PC-3 (cell line): ENCODE measurements at regions not wholly inside any gene's neighbourhood (a gene's known extent, or its start where the extent isn't known, plus 50 kb on each side); places are given as distances from the start of the nearest gene placed in this dataset.

Source experiments
- ATAC-seq: fragments of 200-7000 bp; cut with Tn5 transposase; 2 replicates; pipeline ENCODE4 v1.9.1; 2020; ENCODE audit warnings: mild to moderate bottlenecking, moderate library complexity
- BruUV-seq: library from RNA; stranded (reverse); fragments of 400-500 nt; replicated peaks from 2 replicates; lab custom pipeline; 2021; lab: Mats Ljungman, UMichigan
- CTCF ChIA-PET: fragments of 300-600 bp; sonication (Branson Sonifier 250); formaldehyde crosslinking; loops from one replicate; lab custom pipeline; 2022; ENCODE audit warnings: antibody characterized with exemption; lab: Charles Lee
- POLR2A ChIA-PET: fragments of 300-600 bp; sonication (Branson Sonifier 250); formaldehyde crosslinking; loops from one replicate; lab custom pipeline; 2022; ENCODE audit warnings: antibody characterized with exemption; ENCODE audit not compliant: unreplicated experiment; lab: Charles Lee
- DNase-seq: peaks from one replicate; pipeline ENCODE4 v3.0.0-alpha.2; 2015
- H2AFZ ChIP-seq: fragments of 300-600 bp; sonication (generic); 2 replicates; pipeline ENCODE4 v1.6.0; 2016; ENCODE audit warnings: antibody characterized with exemption, low read length
- H3F3A ChIP-seq: fragments of 300-600 bp; sonication (generic); one replicate; pipeline ENCODE4 v1.6.0; 2017; ENCODE audit warnings: antibody characterized with exemption, low read length, control low read depth, mild to moderate bottlenecking; ENCODE audit not compliant: unreplicated experiment
- H3K27ac ChIP-seq: fragments of 300-600 bp; sonication (generic); 2 replicates; pipeline ENCODE4 v1.5.1; 2016; ENCODE audit warnings: mild to moderate bottlenecking, low read length
- H3K27me3 ChIP-seq: fragments of 300-600 bp; sonication (generic); 2 replicates; pipeline ENCODE4 v1.6.1; 2016; ENCODE audit warnings: low read length, mixed read lengths
- H3K36me3 ChIP-seq: fragments of 300-600 bp; sonication (generic); 2 replicates; pipeline ENCODE4 v1.6.1; 2016; ENCODE audit warnings: low read depth, mixed run types, low read length, mixed read lengths
- H3K4me1 ChIP-seq: fragments of 300-600 bp; sonication (generic); 2 replicates; pipeline ENCODE4 v1.5.1; 2016; ENCODE audit warnings: low read length; ENCODE audit not compliant: insufficient read depth
- H3K4me2 ChIP-seq: fragments of 300-600 bp; sonication (generic); 2 replicates; pipeline ENCODE4 v1.6.0; 2016; ENCODE audit warnings: low read length
- H3K4me3 ChIP-seq: fragments of 300-600 bp; sonication (generic); 2 replicates; pipeline ENCODE4 v1.5.1; 2016; ENCODE audit warnings: mild to moderate bottlenecking, low read length, mixed read lengths
- H3K79me2 ChIP-seq: fragments of 300-600 bp; sonication (generic); 2 replicates; pipeline ENCODE4 v1.6.1; 2017; ENCODE audit warnings: low read length, mixed read lengths
- H3K9ac ChIP-seq: fragments of 300-600 bp; sonication (generic); 2 replicates; pipeline ENCODE4 v1.6.0; 2016; ENCODE audit warnings: mild to moderate bottlenecking, low read length
- H3K9me2 ChIP-seq: fragments of 300-600 bp; sonication (generic); replicated peaks from 2 replicates; pipeline ENCODE4 v1.6.1; 2016; ENCODE audit warnings: mixed run types, low read length, mixed read lengths
- H3K9me3 ChIP-seq: fragments of 300-600 bp; sonication (generic); 2 replicates; pipeline ENCODE4 v1.6.1; 2016; ENCODE audit warnings: low read length, mixed read lengths
- H4K20me1 ChIP-seq: fragments of 300-600 bp; sonication (generic); 2 replicates; pipeline ENCODE4 v1.6.1; 2016; ENCODE audit warnings: low read length, mixed read lengths
- CTCF ChIP-seq: fragments of 300-600 bp; sonication (generic); conservative IDR thresholded peaks from 2 replicates; pipeline ENCODE4 v1.5.1; 2017; ENCODE audit warnings: antibody characterized with exemption, low read depth, mild to moderate bottlenecking, low read length
- EZH2 ChIP-seq: fragments of 300-600 bp; sonication (generic); IDR thresholded peaks from one replicate; pipeline ENCODE4 v1.6.1; 2017; ENCODE audit warnings: antibody characterized with exemption, mild to moderate bottlenecking, low read length; ENCODE audit not compliant: unreplicated experiment
- EZH2phosphoT487 ChIP-seq: fragments of 300-600 bp; sonication (generic); IDR thresholded peaks from 2 replicates; pipeline ENCODE4 v1.6.1; 2018; ENCODE audit warnings: mild to moderate bottlenecking, antibody characterized with exemption, low read length, borderline replicate concordance
- intact Hi-C: fragments of 100-400 bp; cut with micrococcal nuclease; formaldehyde crosslinking; loops from 2 replicates; pipeline ENCODE4 v1.9.0; 2023

GRCh38 chr7:8809320-8809719, 375.9 kb downstream of the NXPH1 start:
- no peaks in the 10 kb centered on the region for H3K36me3 ChIP-seq
- no peak overlapping the region for H2AFZ ChIP-seq
- DNase-seq (no peak), ATAC-seq (no peak)
- no peak overlapping the region for H3K9ac ChIP-seq
- H3K4me3 ChIP-seq, result no peak overlapping the region
- no peak for TF ChIP-seq EZH2
- TF ChIP-seq EZH2phosphoT487, result no peak
- TF ChIP-seq CTCF, result no peak
- H3F3A ChIP-seq, result no peaks in the 10 kb centered on the region
- POLR2A ChIA-PET, result no interaction called here
- H3K27ac ChIP-seq, result no peak overlapping the region
- H3K9me2 ChIP-seq, result no peaks in the 10 kb centered on the region
- CTCF ChIA-PET, result no interaction called here
- intact Hi-C loops, result no loop called here
- H3K79me2 ChIP-seq, result no peaks in the 10 kb centered on the region
- H4K20me1 ChIP-seq, result no peaks in the 10 kb centered on the region
- no peaks in the 10 kb centered on the region for H3K27me3 ChIP-seq
- no TSS peak for BruUV-seq
- no peak overlapping the region for H3K4me2 ChIP-seq
- H3K9me3 ChIP-seq, result 0 out of 2 replicates have a peak, but pooled peaks cover 4% of the 10 kb centered on the region
- no peaks in the 10 kb centered on the region for H3K4me1 ChIP-seq

GRCh38 chr7:8817448-8818036, 384.1 kb downstream of the NXPH1 start:
- Histone ChIP-seq H3K4me1 (no peaks in the 10 kb centered on the region), H3F3A (no peaks in the 10 kb centered on the region), H2AFZ (no peak overlapping the region), H3K4me3 (no peak overlapping the region), H3K4me2 (no peak overlapping the region), H3K36me3 (no peaks in the 10 kb centered on the region), H3K27me3 (no peaks in the 10 kb centered on the region), H3K27ac (no peak overlapping the region), H4K20me1 (no peaks in the 10 kb centered on the region), H3K9me2 (no peaks in the 10 kb centered on the region), H3K9ac (no peak overlapping the region), H3K79me2 (no peaks in the 10 kb centered on the region), H3K9me3 (peaks cover 13% of the 10 kb centered on the region; the same call in 1 of the 2 replicates)
- intact Hi-C loops, result no loop called here
- ATAC-seq (no peak), DNase-seq (no peak)
- BruUV-seq, result no TSS peak
- CTCF ChIA-PET, result no interaction called here
- TF ChIP-seq EZH2, result no peak
- no peak for TF ChIP-seq CTCF
- TF ChIP-seq EZH2phosphoT487, result no peak
- POLR2A ChIA-PET, result no interaction called here

- ChIA-PET POLR2A (no interaction called here), CTCF (no interaction called here)
- Histone ChIP-seq H3K4me1 (no peaks in the 10 kb centered on the region), H3K4me3 (no peak overlapping the region), H3K79me2 (no peaks in the 10 kb centered on the region), H3K9me2 (no peaks in the 10 kb centered on the region), H3K9me3 (peaks cover 13% of the 10 kb centered on the region; the same call in 1 of the 2 replicates), H3K27me3 (no peaks in the 10 kb centered on the region), H4K20me1 (no peaks in the 10 kb centered on the region), H3K9ac (no peak overlapping the region), H2AFZ (no peak overlapping the region), H3F3A (no peaks in the 10 kb centered on the region), H3K27ac (no peak overlapping the region), H3K36me3 (no peaks in the 10 kb centered on the region), H3K4me2 (no peak overlapping the region)
- TF ChIP-seq CTCF, result no peak
- no peak for TF ChIP-seq EZH2
- TF ChIP-seq EZH2phosphoT487, result no peak
- DNase-seq (no peak), ATAC-seq (no peak)
- intact Hi-C loops, result no loop called here
- no TSS peak for BruUV-seq
Measured at GRCh38 chr7:8818406-8818805, 385.0 kb downstream of the NXPH1 start.
